Brain microvascular endothelial cell (primary cell): ENCODE measurements at regions not wholly inside any gene's neighbourhood (a gene's known extent, or its start where the extent isn't known, plus 50 kb on each side); places are given as distances from the start of the nearest gene placed in this dataset.

Experiments used
- DNase-seq: peaks from one replicate; pipeline ENCODE4 v3.0.0-alpha.2; 2020
- H3K27ac ChIP-seq: fragments of 250-450 bp; sonication (Bioruptor Pico); 2 replicates; pipeline ENCODE4 v1.5.1; 2020; ENCODE audit warnings: mild to moderate bottlenecking, moderate library complexity
- H3K27me3 ChIP-seq: fragments of 250-450 bp; sonication (Bioruptor Pico); replicated peaks from 2 replicates; pipeline ENCODE4 v1.5.1; 2020; ENCODE audit warnings: mild to moderate bottlenecking
- H3K36me3 ChIP-seq: fragments of 250-450 bp; sonication (Bioruptor Pico); replicated peaks from 2 replicates; pipeline ENCODE4 v1.5.1; 2020; ENCODE audit warnings: mild to moderate bottlenecking
- H3K4me3 ChIP-seq: 2 replicates; pipeline ENCODE4 v1.5.1; 2011; ENCODE audit warnings: low read depth, mild to moderate bottlenecking, control low read depth, low read length, moderate library complexity
- in situ Hi-C: cut with HindIII; loops from 2 replicates; pipeline ENCODE4 v1.10.0; 2017; ENCODE audit warnings: low sequenced_read_pairs, low pct_ligation_motif_present
- TF ChIP-seq, protein P1 (sequence below): IDR thresholded peaks from 2 replicates; pipeline ENCODE4 v1.5.1; 2011; ENCODE audit warnings: low read depth, mild to moderate bottlenecking, moderate library complexity, low read length, control low read depth, inconsistent platforms; ENCODE audit errors: missing control alignments

DNA sequence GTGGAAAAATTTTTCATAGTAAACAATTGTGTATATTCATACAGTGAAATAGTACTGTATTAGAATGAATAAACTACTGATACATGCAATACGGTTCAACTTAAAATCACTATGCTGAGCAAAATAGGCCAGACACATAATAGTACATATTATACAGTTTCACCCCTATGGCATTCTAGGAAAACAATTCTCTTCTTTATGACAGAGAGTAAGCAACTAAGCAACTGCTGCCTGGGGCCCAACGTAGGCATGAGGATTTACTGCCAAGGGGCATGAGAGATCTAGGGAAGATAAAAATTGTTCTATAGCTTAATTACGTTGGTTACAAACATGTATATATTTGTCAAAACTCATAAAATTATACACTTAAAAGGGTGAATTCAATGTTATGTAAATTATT lies 180.2 kb downstream of the DRD1 start:
- H3K36me3 ChIP-seq = no peaks in the 10 kb centered on the region
- H3K27me3 ChIP-seq = no peaks in the 10 kb centered on the region
- H3K27ac ChIP-seq = no peak overlapping the region
- TF ChIP-seq, protein P1, sequence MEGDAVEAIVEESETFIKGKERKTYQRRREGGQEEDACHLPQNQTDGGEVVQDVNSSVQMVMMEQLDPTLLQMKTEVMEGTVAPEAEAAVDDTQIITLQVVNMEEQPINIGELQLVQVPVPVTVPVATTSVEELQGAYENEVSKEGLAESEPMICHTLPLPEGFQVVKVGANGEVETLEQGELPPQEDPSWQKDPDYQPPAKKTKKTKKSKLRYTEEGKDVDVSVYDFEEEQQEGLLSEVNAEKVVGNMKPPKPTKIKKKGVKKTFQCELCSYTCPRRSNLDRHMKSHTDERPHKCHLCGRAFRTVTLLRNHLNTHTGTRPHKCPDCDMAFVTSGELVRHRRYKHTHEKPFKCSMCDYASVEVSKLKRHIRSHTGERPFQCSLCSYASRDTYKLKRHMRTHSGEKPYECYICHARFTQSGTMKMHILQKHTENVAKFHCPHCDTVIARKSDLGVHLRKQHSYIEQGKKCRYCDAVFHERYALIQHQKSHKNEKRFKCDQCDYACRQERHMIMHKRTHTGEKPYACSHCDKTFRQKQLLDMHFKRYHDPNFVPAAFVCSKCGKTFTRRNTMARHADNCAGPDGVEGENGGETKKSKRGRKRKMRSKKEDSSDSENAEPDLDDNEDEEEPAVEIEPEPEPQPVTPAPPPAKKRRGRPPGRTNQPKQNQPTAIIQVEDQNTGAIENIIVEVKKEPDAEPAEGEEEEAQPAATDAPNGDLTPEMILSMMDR = no peak
- no peak for DNase-seq
- in situ Hi-C loops = no loop called here
- no peak overlapping the region for H3K4me3 ChIP-seq

DNA sequence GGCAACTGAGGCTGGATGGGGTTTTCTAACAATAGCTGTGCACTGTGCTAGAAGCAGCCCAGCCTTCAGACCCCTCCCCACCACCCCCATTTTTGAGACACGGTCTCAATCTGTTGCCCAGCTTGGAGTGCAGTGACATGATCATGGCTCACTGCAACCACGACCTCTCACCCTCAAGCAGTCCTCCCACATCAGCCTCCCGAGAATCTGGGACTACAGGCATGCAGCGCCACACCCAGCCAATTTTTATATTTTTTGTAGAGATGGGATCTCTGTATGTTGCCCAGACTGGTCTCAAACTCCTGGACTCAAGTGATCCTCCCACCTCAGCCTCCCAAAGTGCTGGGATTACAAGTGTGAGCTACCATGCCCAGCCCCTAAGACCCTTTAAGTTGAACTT lies 182.5 kb downstream of the DRD1 start:
- no peak for DNase-seq
- TF ChIP-seq, protein P1 = no peak
- Histone ChIP-seq H3K4me3 (no peak overlapping the region), H3K36me3 (no peaks in the 10 kb centered on the region), H3K27ac (no peak overlapping the region), H3K27me3 (no peaks in the 10 kb centered on the region)
- in situ Hi-C loops = no loop called here

GRCh38 chr5:175261037-175261436 lies 182.9 kb downstream of the DRD1 start:
- TF ChIP-seq, protein P1 = no peak
- no peak for DNase-seq
- Histone ChIP-seq H3K27me3 (no peaks in the 10 kb centered on the region), H3K4me3 (no peak overlapping the region), H3K36me3 (no peaks in the 10 kb centered on the region), H3K27ac (no peak overlapping the region)
- in situ Hi-C loops = no loop called here

- Histone ChIP-seq H3K27me3 (no peaks in the 10 kb centered on the region), H3K36me3 (no peaks in the 10 kb centered on the region), H3K4me3 (no peak overlapping the region), H3K27ac (no peak overlapping the region)
- TF ChIP-seq, protein P1 = no peak
- in situ Hi-C loops = no loop called here
- no peak for DNase-seq
Observed at GRCh38 chr5:175257847-175258194, 186.2 kb downstream of the DRD1 start.

DNA sequence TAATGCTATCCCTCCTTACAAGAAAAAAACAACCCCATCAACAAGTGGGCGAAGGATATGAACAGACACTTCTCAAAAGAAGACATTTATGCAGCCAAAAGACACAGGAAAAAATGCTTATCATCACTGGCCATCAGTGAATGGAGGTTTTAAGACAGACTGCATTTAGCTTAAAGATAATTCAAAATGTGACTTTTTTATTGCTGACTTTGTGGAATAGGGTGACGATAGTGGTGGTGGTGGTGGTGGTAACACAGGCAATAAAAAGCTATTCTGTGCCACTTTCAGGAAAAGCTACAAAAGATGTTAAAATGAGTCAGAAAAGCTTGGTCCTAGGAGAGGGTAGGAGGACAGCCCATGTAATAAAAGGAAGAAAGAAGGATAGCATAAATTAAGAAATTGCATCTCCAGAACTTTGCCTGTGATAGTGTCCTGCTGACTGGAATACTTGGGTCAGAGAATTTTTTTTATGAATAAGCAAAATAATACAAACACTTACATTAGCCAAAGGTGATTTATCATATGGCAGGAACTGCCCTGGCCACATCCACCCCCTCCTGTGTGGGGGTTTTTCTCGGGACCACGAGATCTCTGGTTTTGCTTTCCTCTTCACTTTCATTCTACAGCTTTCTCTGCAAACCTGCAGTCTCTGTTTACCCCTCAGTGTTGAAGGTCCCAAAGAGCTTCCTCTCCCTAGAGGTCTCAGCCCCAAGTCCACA lies 186.7 kb downstream of the DRD1 start:
- no peak for DNase-seq
- TF ChIP-seq, protein P1 = no peak
- Histone ChIP-seq H3K27ac (no peak overlapping the region), H3K36me3 (no peaks in the 10 kb centered on the region), H3K4me3 (no peak overlapping the region), H3K27me3 (no peaks in the 10 kb centered on the region)
- in situ Hi-C loops = no loop called here

- TF ChIP-seq, protein P1 = no peak
- H3K36me3 ChIP-seq = no peaks in the 10 kb centered on the region
- peak; percentile 12 for DNase-seq
- H3K4me3 ChIP-seq = no peak overlapping the region
- no peak overlapping the region for H3K27ac ChIP-seq
- no peaks in the 10 kb centered on the region for H3K27me3 ChIP-seq
- in situ Hi-C loops = no loop called here
Observed at GRCh38 chr5:175254155-175254554, 189.8 kb downstream of the DRD1 start.
